ENCODE measurements at regions not wholly inside any gene's neighbourhood (a gene's known extent, or its start where the extent isn't known, plus 50 kb on each side); places are given as distances from the start of the nearest gene placed in this dataset.

GRCh38 chr11:23680488-23681230, 816.2 kb upstream of the LUZP2 start:
- H3K4me3 ChIP-seq (ENCODE audit: low read length in 2 of 2), result no peak overlapping the region
- H3K27me3 ChIP-seq (ENCODE audit: control insufficient read depth in 3 of 3, insufficient read depth in 3 of 3, low read depth in 1 of 3, low read length in 3 of 3), result peaks cover 0 to 1% (median 0%) of the 10 kb centered on the region in 3 experiments
- peak overlapping the region; percentile 21 for H3K9ac ChIP-seq (ENCODE audit: low read depth, low read length, poor library complexity)
- no peak overlapping the region for H4K91ac ChIP-seq (ENCODE audit: low read depth, low read length, poor library complexity)
- peak overlapping the region; percentile 66 for H2AFZ ChIP-seq (ENCODE audit: low read length)
- no peak overlapping the region for H2BK15ac ChIP-seq (ENCODE audit: low read length)
- peak overlapping the region; percentile 70 for H2AK5ac ChIP-seq (ENCODE audit: low read depth, low read length)
- no CpG with 5 or more reads among the region's 20 CpGs for WGBS, 2 donors (ENCODE audit: extremely low coverage in 2 of 2, insufficient read length in 2 of 2, insufficient replicate concordance in 1 of 2)
- no peak overlapping the region for H4K8ac ChIP-seq (ENCODE audit: low read depth, low read length)
- peak overlapping the region; percentile 31 for H2BK120ac ChIP-seq (ENCODE audit: low read depth, low read length)
- H3K23ac ChIP-seq (ENCODE audit: low read depth, low read length, poor library complexity), result peak overlapping the region; percentile 85
- H2BK5ac ChIP-seq (ENCODE audit: low read length), result no peak overlapping the region
- H3K14ac ChIP-seq (ENCODE audit: low read length), result peak overlapping the region; percentile 38
- no peaks in the 10 kb centered on the region for H3K9me3 ChIP-seq (replicated peaks in 1 of 2; ENCODE audit: control insufficient read depth in 2 of 2, insufficient read depth in 1 of 2, low read depth in 1 of 2, low read length in 2 of 2)
- no peak overlapping the region for H3K4me2 ChIP-seq (ENCODE audit: insufficient read depth, low read length, poor library complexity, severe bottlenecking)
- no peak for DNase-seq (ENCODE audit: low spot score)
- peak overlapping the region; percentile 83 for H3K18ac ChIP-seq (ENCODE audit: low read length)
- no peaks in the 10 kb centered on the region for H3K79me1 ChIP-seq (ENCODE audit: low read depth, low read length)
- no peak overlapping the region for H3K27ac ChIP-seq (replicated peaks; ENCODE audit: low read length)
- peak overlapping the region; percentile 30 for H2BK12ac ChIP-seq (ENCODE audit: low read length)
- H3K4me1 ChIP-seq (ENCODE audit: control insufficient read depth in 2 of 2, insufficient read depth in 1 of 2, low read depth in 1 of 2, low read length in 2 of 2), result peaks cover 0 to 2% of the 10 kb centered on the region in 2 donors
- H3K36me3 ChIP-seq (replicated peaks in 1 of 2; ENCODE audit: control insufficient read depth in 2 of 2, insufficient read depth in 2 of 2, low read length in 2 of 2), result no peaks in the 10 kb centered on the region
- H3K4ac ChIP-seq (ENCODE audit: low read length), result no peak overlapping the region

- Histone ChIP-seq H3K79me1 (ENCODE audit: low read depth, low read length) (no peaks in the 10 kb centered on the region), H3K9me3 (replicated peaks in 1 of 2; ENCODE audit: control insufficient read depth in 2 of 2, insufficient read depth in 1 of 2, low read depth in 1 of 2, low read length in 2 of 2) (no peaks in the 10 kb centered on the region), H3K4me2 (ENCODE audit: insufficient read depth, low read length, poor library complexity, severe bottlenecking) (no peak overlapping the region), H3K4me1 (ENCODE audit: control insufficient read depth in 2 of 2, insufficient read depth in 1 of 2, low read depth in 1 of 2, low read length in 2 of 2) (no peaks in the 10 kb centered on the region), H3K23ac (ENCODE audit: low read depth, low read length, poor library complexity) (no peak overlapping the region), H3K9ac (ENCODE audit: low read depth, low read length, poor library complexity) (no peak overlapping the region), H3K27ac (replicated peaks; ENCODE audit: low read length) (no peak overlapping the region), H4K8ac (ENCODE audit: low read depth, low read length) (no peak overlapping the region), H3K18ac (ENCODE audit: low read length) (no peak overlapping the region), H3K27me3 (ENCODE audit: control insufficient read depth in 3 of 3, insufficient read depth in 3 of 3, low read depth in 1 of 3, low read length in 3 of 3) (no peaks in the 10 kb centered on the region), H3K4me3 (ENCODE audit: low read length in 2 of 2) (no peak overlapping the region), H2BK12ac (ENCODE audit: low read length) (no peak overlapping the region), H3K14ac (ENCODE audit: low read length) (no peak overlapping the region), H2AFZ (ENCODE audit: low read length) (no peak overlapping the region), H3K4ac (ENCODE audit: low read length) (no peak overlapping the region), H4K91ac (ENCODE audit: low read depth, low read length, poor library complexity) (no peak overlapping the region), H2BK5ac (ENCODE audit: low read length) (no peak overlapping the region), H3K36me3 (replicated peaks in 1 of 2; ENCODE audit: control insufficient read depth in 2 of 2, insufficient read depth in 2 of 2, low read length in 2 of 2) (no peaks in the 10 kb centered on the region), H2BK120ac (ENCODE audit: low read depth, low read length) (no peak overlapping the region), H2AK5ac (ENCODE audit: low read depth, low read length) (no peak overlapping the region), H2BK15ac (ENCODE audit: low read length) (no peak overlapping the region)
- WGBS, 2 donors (ENCODE audit: extremely low coverage in 2 of 2, insufficient read length in 2 of 2, insufficient replicate concordance in 1 of 2), result no CpG with 5 or more reads among the region's 2 CpGs
- no peak for DNase-seq (ENCODE audit: low spot score)
These were observed 812.2 kb upstream of the LUZP2 start for GRCh38 chr11:23684701-23685100.

- Histone ChIP-seq H3K36me3 (replicated peaks in 1 of 2; ENCODE audit: control insufficient read depth in 2 of 2, insufficient read depth in 2 of 2, low read length in 2 of 2) (no peaks in the 10 kb centered on the region), H2BK12ac (ENCODE audit: low read length) (no peak overlapping the region), H3K18ac (ENCODE audit: low read length) (no peak overlapping the region), H3K9me3 (replicated peaks in 1 of 2; ENCODE audit: control insufficient read depth in 2 of 2, insufficient read depth in 1 of 2, low read depth in 1 of 2, low read length in 2 of 2) (no peaks in the 10 kb centered on the region), H3K27ac (replicated peaks; ENCODE audit: low read length) (no peak overlapping the region), H2AFZ (ENCODE audit: low read length) (no peak overlapping the region), H2BK120ac (ENCODE audit: low read depth, low read length) (no peak overlapping the region), H2BK15ac (ENCODE audit: low read length) (no peak overlapping the region), H3K27me3 (ENCODE audit: control insufficient read depth in 3 of 3, insufficient read depth in 3 of 3, low read depth in 1 of 3, low read length in 3 of 3) (no peaks in the 10 kb centered on the region), H4K8ac (ENCODE audit: low read depth, low read length) (no peak overlapping the region), H3K4me3 (ENCODE audit: low read length in 2 of 2) (no peak overlapping the region), H3K14ac (ENCODE audit: low read length) (no peak overlapping the region), H3K23ac (ENCODE audit: low read depth, low read length, poor library complexity) (no peak overlapping the region), H3K79me1 (ENCODE audit: low read depth, low read length) (no peaks in the 10 kb centered on the region), H2BK5ac (ENCODE audit: low read length) (no peak overlapping the region), H3K4ac (ENCODE audit: low read length) (no peak overlapping the region), H3K4me2 (ENCODE audit: insufficient read depth, low read length, poor library complexity, severe bottlenecking) (no peak overlapping the region), H4K91ac (ENCODE audit: low read depth, low read length, poor library complexity) (no peak overlapping the region), H3K4me1 (ENCODE audit: control insufficient read depth in 2 of 2, insufficient read depth in 1 of 2, low read depth in 1 of 2, low read length in 2 of 2) (no peaks in the 10 kb centered on the region), H2AK5ac (ENCODE audit: low read depth, low read length) (no peak overlapping the region), H3K9ac (ENCODE audit: low read depth, low read length, poor library complexity) (no peak overlapping the region)
- no CpG with 5 or more reads among the region's 3 CpGs for WGBS, 2 donors (ENCODE audit: extremely low coverage in 2 of 2, insufficient read length in 2 of 2, insufficient replicate concordance in 1 of 2)
- no peak for DNase-seq (ENCODE audit: low spot score)
These were observed 808.9 kb upstream of the LUZP2 start for GRCh38 chr11:23687991-23688390.

- no peaks in the 10 kb centered on the region for H3K9me3 ChIP-seq (replicated peaks in 1 of 2; ENCODE audit: control insufficient read depth in 2 of 2, insufficient read depth in 1 of 2, low read depth in 1 of 2, low read length in 2 of 2)
- H2BK5ac ChIP-seq (ENCODE audit: low read length), result no peak overlapping the region
- no peaks in the 10 kb centered on the region for H3K4me1 ChIP-seq (ENCODE audit: control insufficient read depth in 2 of 2, insufficient read depth in 1 of 2, low read depth in 1 of 2, low read length in 2 of 2)
- H3K4me3 ChIP-seq (ENCODE audit: low read length in 2 of 2), result no peak overlapping the region
- H4K8ac ChIP-seq (ENCODE audit: low read depth, low read length), result no peak overlapping the region
- no peak overlapping the region for H2BK120ac ChIP-seq (ENCODE audit: low read depth, low read length)
- H3K4me2 ChIP-seq (ENCODE audit: insufficient read depth, low read length, poor library complexity, severe bottlenecking), result no peak overlapping the region
- no peak overlapping the region for H3K27ac ChIP-seq (replicated peaks; ENCODE audit: low read length)
- DNase-seq (ENCODE audit: low spot score), result no peak
- no peak overlapping the region for H3K23ac ChIP-seq (ENCODE audit: low read depth, low read length, poor library complexity)
- H2BK12ac ChIP-seq (ENCODE audit: low read length), result no peak overlapping the region
- H3K9ac ChIP-seq (ENCODE audit: low read depth, low read length, poor library complexity), result no peak overlapping the region
- H3K18ac ChIP-seq (ENCODE audit: low read length), result no peak overlapping the region
- H3K36me3 ChIP-seq (replicated peaks in 1 of 2; ENCODE audit: control insufficient read depth in 2 of 2, insufficient read depth in 2 of 2, low read length in 2 of 2), result no peaks in the 10 kb centered on the region
- no peak overlapping the region for H2AK5ac ChIP-seq (ENCODE audit: low read depth, low read length)
- H3K14ac ChIP-seq (ENCODE audit: low read length), result no peak overlapping the region
- H4K91ac ChIP-seq (ENCODE audit: low read depth, low read length, poor library complexity), result no peak overlapping the region
- H2BK15ac ChIP-seq (ENCODE audit: low read length), result no peak overlapping the region
- no peaks in the 10 kb centered on the region for H3K27me3 ChIP-seq (ENCODE audit: control insufficient read depth in 3 of 3, insufficient read depth in 3 of 3, low read depth in 1 of 3, low read length in 3 of 3)
- no peak overlapping the region for H3K4ac ChIP-seq (ENCODE audit: low read length)
- H3K79me1 ChIP-seq (ENCODE audit: low read depth, low read length), result no peaks in the 10 kb centered on the region
- no CpG with 5 or more reads among the region's 4 CpGs for WGBS, 2 donors (ENCODE audit: extremely low coverage in 2 of 2, insufficient read length in 2 of 2, insufficient replicate concordance in 1 of 2)
- H2AFZ ChIP-seq (ENCODE audit: low read length), result no peak overlapping the region
These were observed 808.4 kb upstream of the LUZP2 start for GRCh38 chr11:23688411-23688810.
